HG03135 (cell line): ENCODE measurements at regions not wholly inside any gene's neighbourhood (a gene's known extent, or its start where the extent isn't known, plus 50 kb on each side); places are given as distances from the start of the nearest gene placed in this dataset.

Source experiments
- ATAC-seq: cut with Tn5 transposase; IDR thresholded peaks from one replicate; pipeline ENCODE4 v1.9.1; 2021; ENCODE audit warnings: mild to moderate bottlenecking, moderate library complexity; ENCODE audit not compliant: unreplicated experiment

DNA sequence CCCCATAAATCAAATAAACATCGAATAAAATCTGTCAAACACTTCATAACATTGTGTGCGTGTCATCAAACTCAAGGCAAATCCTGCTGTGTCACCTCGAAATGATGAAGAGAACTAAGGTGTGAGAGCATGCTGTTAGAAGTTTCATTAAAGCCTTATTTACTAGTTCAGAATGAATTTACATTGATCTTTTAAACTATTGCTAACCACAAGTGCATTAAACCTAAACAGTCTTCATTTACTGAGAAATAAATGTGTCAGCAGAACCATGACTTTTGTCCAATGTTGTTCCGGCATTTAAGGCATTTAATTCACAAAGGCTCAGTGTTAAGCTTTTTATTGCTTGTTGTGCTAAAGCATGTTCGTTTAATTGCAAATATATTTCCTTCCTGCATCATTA is 474.4 kb downstream of the SETD4 start:
- ATAC-seq, result no peak

DNA sequence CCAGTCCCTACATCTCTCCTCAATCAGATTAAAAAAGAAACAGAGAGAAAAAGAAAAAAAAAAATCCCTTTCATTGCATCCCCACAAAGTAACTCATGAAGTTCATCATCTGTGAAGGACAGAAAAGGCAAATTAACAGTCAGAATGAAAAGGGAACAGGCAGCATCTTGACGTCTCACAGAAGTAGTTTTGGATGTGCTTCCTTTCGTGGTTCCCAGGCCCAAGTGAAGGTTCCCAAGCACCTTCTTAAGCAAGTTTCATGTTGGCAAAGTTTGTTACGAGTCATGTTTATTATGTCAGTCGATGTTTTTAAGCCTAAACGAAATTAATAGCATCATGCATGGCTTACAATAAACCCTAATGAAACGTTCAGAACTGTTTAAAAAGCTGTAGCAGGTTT is 475.2 kb downstream of the SETD4 start:
- no peak for ATAC-seq

- ATAC-seq, result no peak
Measured at GRCh38 chr21:35583566-35584216, 476.6 kb downstream of the SETD4 start.

DNA sequence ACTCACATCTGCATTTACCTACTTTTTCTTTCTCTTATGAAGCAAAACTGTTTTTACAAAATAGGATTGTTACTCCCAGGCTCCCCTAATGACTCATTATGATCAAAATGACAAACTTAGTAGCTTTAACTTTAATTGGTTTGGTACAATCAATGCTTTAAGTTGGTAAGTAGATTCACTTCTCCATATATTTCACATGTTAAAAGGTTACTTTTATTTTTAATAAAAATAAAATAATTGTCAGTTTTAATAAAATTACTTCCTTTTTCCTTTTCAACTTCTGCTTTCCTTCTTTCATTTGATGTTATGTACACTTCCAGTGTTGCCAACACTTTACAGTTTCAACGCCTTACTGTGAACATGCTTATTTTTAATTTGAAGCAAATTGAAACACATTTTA is 477.6 kb downstream of the SETD4 start:
- no peak for ATAC-seq

- no peak for ATAC-seq
Measured at GRCh38 chr21:35581640-35582039, 478.7 kb downstream of the SETD4 start.

DNA sequence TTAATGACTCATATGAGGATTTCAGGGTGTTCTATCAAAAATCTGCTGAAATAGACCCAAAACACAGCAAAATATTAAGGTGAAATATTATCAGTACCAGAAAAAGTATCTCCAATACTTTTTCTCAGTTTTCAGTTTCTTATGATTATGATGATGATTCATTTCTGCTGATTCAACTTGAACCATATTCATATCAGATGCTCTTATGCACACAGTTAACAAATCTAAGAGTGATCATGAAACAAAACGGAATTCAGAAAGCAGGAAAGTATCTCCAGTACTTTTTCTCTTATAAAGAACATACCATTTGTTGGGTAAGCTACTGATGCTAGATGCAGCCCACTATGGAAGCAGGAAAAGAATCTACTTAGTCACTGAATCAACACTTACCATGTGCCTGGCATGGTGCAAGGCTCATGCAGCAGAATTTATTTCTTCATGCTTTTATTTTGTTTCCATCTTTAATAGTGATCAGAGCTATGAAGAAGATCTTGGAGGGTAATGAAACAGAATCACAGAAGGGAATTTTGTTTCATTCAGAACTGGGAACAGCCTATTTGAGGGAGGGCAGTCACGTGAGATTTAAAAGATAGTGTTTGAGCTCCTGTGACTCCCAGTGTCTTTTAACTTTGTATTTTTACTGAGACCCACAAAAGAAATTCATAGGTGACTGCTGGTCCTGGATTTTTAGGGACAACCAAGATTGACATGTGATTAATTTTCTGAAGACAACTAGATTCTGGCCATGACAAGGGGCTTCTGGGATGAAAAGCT is 480.6 kb downstream of the SETD4 start:
- ATAC-seq, result no peak

DNA sequence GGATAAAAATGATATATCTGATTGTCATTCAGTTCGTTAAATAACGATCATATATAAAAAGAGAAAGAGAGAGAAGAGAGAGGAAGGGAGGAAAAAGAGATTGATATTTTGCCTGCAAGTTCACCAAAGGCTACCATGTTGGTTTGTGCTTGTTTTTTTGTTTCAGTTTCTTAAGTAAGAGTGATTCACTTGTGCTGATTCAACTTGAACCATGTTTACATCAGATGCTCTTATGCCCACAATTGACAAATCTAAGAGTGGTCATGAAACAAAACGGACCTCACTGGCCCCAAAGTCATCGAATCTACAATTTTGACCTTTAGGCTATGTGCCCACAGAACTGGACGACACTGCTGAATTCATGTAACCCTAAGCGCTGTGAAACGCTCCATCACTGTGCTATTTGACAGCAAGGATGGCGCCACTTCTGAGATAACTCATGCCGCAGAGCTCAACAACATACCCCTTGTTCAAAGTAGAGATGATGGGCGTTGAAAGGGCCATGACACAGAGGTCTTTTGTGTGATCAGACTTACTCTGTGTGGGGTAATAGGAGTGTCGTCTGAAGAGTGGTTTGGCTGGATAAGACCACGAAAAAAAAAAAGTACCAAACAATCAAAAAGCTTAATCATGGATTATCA is 481.4 kb downstream of the SETD4 start:
- no peak for ATAC-seq

GRCh38 chr21:35578347-35578782 is 482.0 kb downstream of the SETD4 start:
- ATAC-seq, result no peak

- ATAC-seq, result no peak
Measured at GRCh38 chr21:35575280-35575915, 484.9 kb downstream of the SETD4 start.

DNA sequence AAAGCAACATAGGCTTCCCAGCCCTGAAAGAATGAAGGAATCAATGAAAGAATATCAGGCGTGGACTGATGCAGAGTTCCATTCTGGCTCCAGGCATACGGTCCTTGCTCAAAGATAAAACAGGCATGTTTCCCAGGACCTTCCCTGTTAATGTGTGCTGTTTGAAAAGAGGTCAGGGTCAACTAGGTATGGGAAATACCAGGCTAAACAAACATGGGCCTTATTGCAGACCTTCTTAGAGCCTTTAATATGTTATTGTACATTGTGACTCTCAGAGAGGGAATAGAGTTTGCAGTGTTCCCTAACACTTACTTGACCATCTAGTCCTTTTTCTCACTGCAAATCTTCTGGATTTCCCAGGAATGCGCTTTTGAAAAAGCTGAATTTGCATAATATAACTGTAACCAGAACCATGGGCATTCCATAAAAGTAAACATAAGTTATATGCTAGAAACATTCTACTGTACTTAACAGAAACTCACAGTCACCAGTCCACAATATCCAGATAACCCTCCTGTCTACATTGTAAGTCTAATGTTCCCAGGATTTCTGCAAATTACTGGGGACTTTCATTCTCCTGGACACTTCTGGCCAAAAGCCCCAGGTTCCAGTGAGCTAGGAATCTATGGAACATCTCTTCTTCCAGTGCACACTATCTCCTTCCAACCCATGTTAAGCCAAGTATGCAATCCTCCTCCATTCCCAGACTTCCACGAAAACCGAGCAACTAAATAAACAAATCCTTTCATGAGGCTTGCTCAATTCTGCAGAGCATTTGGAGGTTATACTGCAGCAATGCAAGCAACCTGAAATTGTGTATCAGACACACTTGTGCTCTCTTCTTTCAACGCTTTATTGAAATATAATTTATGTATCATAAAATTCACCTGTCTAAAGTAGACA is 486.6 kb downstream of the SETD4 start:
- no peak for ATAC-seq

GRCh38 chr21:35571910-35572309 is 488.4 kb downstream of the SETD4 start:
- ATAC-seq, result no peak

DNA sequence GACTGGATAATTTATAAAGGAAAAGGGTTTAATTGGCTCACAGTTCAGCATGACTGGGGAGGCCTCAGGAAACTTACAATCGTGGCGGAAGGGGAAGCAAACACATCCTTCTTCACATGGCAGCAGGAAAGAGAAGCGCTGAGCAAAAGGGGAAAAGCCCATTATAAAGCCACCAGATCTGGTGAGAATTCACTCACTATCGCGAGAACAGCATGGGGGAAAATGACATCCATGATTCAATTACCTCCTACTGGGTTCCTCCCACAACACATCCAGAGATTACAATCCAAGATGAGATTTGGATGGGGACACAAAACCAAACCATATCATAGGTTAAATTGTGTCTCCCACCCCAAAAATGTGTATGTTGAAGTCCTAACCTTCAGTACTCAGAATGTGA is 491.7 kb downstream of the SETD4 start:
- ATAC-seq, result no peak

- no peak for ATAC-seq
Measured at GRCh38 chr21:35566874-35567273, 493.5 kb downstream of the SETD4 start.

DNA sequence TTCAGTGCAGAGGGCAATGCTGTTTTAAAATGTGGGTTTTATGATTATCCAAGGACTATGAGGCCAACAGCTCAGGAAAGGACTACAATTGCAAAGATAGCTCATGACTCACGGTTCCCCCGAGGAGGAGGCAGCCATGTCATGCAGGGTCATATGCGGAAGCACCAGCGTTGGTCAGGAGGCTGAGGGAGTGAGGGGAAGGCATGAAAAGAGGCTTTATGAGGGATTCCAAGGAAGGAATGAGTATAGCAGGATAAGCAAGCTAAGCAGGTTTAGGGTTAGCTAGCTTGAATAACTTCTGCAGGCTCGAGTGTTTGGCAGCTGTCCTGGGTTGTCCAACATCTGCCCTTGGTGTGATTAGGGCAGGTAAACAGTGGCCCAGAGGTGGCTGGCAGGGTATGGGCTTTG is 495.1 kb downstream of the SETD4 start:
- ATAC-seq, result no peak

GRCh38 chr21:35563885-35564451 is 496.4 kb downstream of the SETD4 start:
- ATAC-seq, result no peak

GRCh38 chr21:35562876-35563275 is 497.4 kb downstream of the SETD4 start:
- no peak for ATAC-seq

GRCh38 chr21:35561116-35561515 is 499.2 kb downstream of the SETD4 start:
- ATAC-seq, result no peak

GRCh38 chr21:35559829-35560225 is 500.5 kb downstream of the SETD4 start:
- no peak for ATAC-seq

DNA sequence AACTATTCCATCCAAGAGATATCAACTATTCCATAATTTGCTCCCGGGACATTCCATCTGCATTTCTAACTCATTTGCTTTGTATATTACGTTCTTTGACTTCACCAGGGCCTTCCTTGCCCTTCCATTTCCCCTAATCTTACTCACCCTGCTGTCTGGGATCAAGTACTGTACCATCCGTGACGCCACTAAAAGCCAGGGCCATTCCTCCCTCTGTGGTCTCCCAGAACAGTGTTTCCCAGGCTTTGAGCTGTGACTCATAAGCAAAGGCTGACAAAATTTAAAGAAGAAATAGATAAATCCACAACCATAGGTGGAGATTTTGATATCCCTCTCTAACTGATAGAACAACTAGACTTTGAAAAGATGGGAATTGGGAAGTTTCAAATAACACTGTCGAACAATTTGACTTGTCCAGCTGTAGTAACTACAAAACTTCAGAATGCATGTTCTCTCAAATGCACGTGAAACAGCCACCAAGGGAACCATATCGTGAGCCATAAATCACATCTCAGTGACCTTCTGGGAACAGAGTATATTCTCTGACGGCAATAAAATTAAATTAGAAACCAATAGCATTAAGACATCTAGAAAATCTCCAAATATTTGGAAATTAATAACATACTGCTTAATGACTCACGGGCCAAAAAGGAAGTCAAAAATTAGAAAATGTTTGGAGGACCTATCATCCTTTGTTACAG is 501.0 kb downstream of the SETD4 start:
- ATAC-seq, result no peak

- no peak for ATAC-seq
Measured at GRCh38 chr21:35556536-35556935, 503.8 kb downstream of the SETD4 start.
